ENCODE measurements at regions not wholly inside any gene's neighbourhood (a gene's known extent, or its start where the extent isn't known, plus 50 kb on each side); places are given as distances from the start of the nearest gene placed in this dataset.

DNA sequence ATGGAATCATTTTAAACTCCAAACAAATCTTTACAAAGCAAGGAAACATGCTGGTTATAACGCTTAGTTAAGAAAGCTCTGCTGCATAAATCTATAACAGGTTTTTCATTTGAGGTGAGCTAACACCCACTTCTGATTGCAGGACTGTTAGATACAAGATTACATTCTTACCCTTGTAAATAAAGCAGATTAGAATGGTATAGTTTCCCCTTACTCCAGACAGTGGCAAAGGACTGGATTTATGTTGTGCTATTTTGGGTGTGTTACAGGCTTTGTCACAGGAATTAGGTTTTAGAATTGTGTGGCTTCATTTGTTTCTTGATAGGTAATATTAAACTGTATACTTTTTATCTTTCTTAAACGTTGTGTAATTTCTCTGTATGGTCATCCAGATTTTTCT lies 487.6 kb downstream of the ZWINT start:
- H3K36me3 ChIP-seq: no peaks in the 10 kb centered on the region
- H3K9me3 ChIP-seq: no peaks in the 10 kb centered on the region
- DNase-seq: no peak
- H3K4me3 ChIP-seq: no peak overlapping the region
- TF ChIP-seq, protein P1, sequence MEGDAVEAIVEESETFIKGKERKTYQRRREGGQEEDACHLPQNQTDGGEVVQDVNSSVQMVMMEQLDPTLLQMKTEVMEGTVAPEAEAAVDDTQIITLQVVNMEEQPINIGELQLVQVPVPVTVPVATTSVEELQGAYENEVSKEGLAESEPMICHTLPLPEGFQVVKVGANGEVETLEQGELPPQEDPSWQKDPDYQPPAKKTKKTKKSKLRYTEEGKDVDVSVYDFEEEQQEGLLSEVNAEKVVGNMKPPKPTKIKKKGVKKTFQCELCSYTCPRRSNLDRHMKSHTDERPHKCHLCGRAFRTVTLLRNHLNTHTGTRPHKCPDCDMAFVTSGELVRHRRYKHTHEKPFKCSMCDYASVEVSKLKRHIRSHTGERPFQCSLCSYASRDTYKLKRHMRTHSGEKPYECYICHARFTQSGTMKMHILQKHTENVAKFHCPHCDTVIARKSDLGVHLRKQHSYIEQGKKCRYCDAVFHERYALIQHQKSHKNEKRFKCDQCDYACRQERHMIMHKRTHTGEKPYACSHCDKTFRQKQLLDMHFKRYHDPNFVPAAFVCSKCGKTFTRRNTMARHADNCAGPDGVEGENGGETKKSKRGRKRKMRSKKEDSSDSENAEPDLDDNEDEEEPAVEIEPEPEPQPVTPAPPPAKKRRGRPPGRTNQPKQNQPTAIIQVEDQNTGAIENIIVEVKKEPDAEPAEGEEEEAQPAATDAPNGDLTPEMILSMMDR (IDR thresholded peaks at IDR 0.05): no peak
- no peak for TF ChIP-seq POLR2A (IDR thresholded peaks at IDR 0.05)
- H3K27ac ChIP-seq: no peak overlapping the region
- no peaks in the 10 kb centered on the region for H3K27me3 ChIP-seq
- intact Hi-C loops (cut with DNase I; ENCODE audit: low total_unique reads): no loop called here
- H3K4me1 ChIP-seq: no peaks in the 10 kb centered on the region

DNA sequence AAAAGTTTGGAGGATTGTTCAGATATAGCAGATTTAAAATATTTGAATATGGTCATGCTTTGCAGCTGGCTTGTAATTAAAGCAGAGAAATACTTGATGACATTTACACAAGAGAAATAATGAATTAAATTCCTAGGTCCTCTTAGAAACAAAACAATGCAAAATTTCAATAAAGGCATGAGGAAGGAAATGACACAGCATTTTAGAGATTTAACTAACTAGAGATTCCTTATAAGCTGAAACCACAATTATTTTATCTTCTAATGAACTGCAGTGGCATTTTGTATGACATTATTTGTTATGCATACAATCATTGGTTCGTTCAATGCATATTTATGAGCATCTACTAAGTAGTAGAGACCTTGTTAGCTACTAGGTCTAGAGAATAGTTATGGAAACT lies 490.9 kb downstream of the ZWINT start:
- no peak for DNase-seq
- no peak overlapping the region for H3K4me3 ChIP-seq
- H3K4me1 ChIP-seq: no peaks in the 10 kb centered on the region
- H3K27me3 ChIP-seq: no peaks in the 10 kb centered on the region
- H3K36me3 ChIP-seq: no peaks in the 10 kb centered on the region
- H3K9me3 ChIP-seq: no peaks in the 10 kb centered on the region
- H3K27ac ChIP-seq: no peak overlapping the region
- intact Hi-C loops (cut with DNase I; ENCODE audit: low total_unique reads): no loop called here
- no peak for TF ChIP-seq POLR2A (IDR thresholded peaks at IDR 0.05)
- TF ChIP-seq, protein P1 (IDR thresholded peaks at IDR 0.05): no peak

DNA sequence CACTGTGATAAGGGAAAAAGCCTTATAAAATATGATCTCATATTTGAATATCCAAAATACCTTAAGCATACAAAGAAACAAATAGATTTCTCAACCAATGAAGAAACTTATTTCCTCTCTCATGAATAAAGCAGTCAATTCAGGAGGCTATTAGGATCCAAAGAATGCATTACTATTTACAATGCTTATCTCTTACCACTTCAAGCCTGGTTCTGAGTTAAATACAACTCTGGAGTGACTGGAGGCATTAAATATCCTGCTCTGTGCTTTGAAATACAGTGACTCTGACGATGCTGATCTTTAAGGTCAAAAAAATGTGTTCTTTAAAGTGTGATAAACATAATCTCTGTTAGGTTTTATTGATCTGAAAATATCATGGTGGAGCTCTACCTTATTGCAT lies 493.2 kb downstream of the ZWINT start:
- H3K4me3 ChIP-seq: no peak overlapping the region
- no peaks in the 10 kb centered on the region for H3K4me1 ChIP-seq
- TF ChIP-seq POLR2A (IDR thresholded peaks at IDR 0.05): no peak
- TF ChIP-seq, protein P1 (IDR thresholded peaks at IDR 0.05): no peak
- DNase-seq: no peak
- no peaks in the 10 kb centered on the region for H3K27me3 ChIP-seq
- no peaks in the 10 kb centered on the region for H3K36me3 ChIP-seq
- intact Hi-C loops (cut with DNase I; ENCODE audit: low total_unique reads): no loop called here
- no peak overlapping the region for H3K27ac ChIP-seq
- no peaks in the 10 kb centered on the region for H3K9me3 ChIP-seq

DNA sequence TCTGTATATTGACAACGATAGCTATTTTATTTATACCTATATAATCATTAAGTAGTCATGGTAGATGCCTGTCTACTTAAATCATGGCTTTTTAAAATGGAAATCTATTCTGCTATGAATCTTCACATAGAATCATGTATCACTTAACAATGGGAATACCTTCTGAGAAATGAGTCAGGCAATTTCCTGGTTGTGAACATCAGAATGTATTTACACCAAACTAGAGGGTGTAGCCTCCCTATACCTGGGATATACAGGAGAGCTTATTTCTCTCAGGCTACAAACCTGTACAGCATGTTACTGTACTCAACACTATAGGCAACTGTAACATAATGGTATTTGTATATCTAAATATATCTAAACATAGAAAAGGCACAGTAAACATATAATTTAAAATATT lies 502.3 kb downstream of the ZWINT start:
- Histone ChIP-seq H3K36me3 (no peaks in the 10 kb centered on the region), H3K9me3 (no peaks in the 10 kb centered on the region), H3K27ac (no peak overlapping the region), H3K4me3 (no peak overlapping the region), H3K4me1 (no peaks in the 10 kb centered on the region), H3K27me3 (no peaks in the 10 kb centered on the region)
- TF ChIP-seq, protein P1 (IDR thresholded peaks at IDR 0.05): no peak
- TF ChIP-seq POLR2A (IDR thresholded peaks at IDR 0.05): no peak
- DNase-seq: no peak
- intact Hi-C loops (cut with DNase I; ENCODE audit: low total_unique reads): no loop called here

DNA sequence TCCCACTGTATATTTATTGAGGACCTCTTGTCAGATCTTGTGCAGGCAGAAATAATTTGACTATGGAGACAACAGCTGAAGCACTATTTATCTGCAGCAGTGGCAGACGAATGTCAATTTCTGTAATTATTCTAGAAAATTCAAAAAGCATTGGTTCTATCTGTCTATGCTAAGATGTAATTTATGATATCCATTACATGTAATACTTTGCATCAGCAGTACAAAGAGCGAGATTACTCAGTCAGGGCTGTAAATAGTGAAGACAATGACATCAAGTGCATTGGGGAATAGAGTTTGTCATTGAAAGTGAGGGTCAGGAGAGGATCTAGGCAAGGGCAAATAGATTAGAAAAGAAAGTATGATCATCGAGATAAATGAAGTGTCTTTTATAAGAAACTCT lies 508.2 kb downstream of the ZWINT start:
- no peaks in the 10 kb centered on the region for H3K9me3 ChIP-seq
- intact Hi-C loops (cut with DNase I; ENCODE audit: low total_unique reads): no loop called here
- TF ChIP-seq POLR2A (IDR thresholded peaks at IDR 0.05): no peak
- TF ChIP-seq, protein P1 (IDR thresholded peaks at IDR 0.05): no peak

More for the DNA sequence above, 508.2 kb downstream of the ZWINT start:
- Histone ChIP-seq H3K27me3 (no peaks in the 10 kb centered on the region), H3K4me1 (no peaks in the 10 kb centered on the region), H3K4me3 (no peak overlapping the region), H3K27ac (no peak overlapping the region), H3K36me3 (no peaks in the 10 kb centered on the region)
- DNase-seq: no peak

Data from uterus (tissue), 3 donors.